Rectal smooth muscle tissue (tissue), 1 donor: ENCODE measurements at regions not wholly inside any gene's neighbourhood (a gene's known extent, or its start where the extent isn't known, plus 50 kb on each side); places are given as distances from the start of the nearest gene placed in this dataset.

Source experiments
- H3K27ac ChIP-seq: one replicate; pipeline ENCODE4 v1.7.0; 2013; ENCODE audit warnings: low read depth, low read length, inconsistent platforms
- H3K27me3 ChIP-seq: one replicate; pipeline ENCODE4 v1.7.0; 2013; ENCODE audit warnings: low read length; ENCODE audit not compliant: control insufficient read depth, insufficient read depth
- H3K36me3 ChIP-seq: one replicate; pipeline ENCODE4 v1.7.0; 2013; ENCODE audit warnings: low read length; ENCODE audit not compliant: control insufficient read depth, insufficient read depth
- H3K4me1 ChIP-seq: one replicate; pipeline ENCODE4 v1.7.0; 2013; ENCODE audit warnings: low read length; ENCODE audit not compliant: control insufficient read depth, insufficient read depth
- H3K4me3 ChIP-seq: one replicate; pipeline ENCODE4 v1.7.0; 2013; ENCODE audit warnings: low read length
- H3K9ac ChIP-seq: one replicate; pipeline ENCODE4 v1.7.0; 2013; ENCODE audit warnings: low read length

GRCh38 chrX:139086246-139086645 is 374.7 kb upstream of the FGF13 start:
- Histone ChIP-seq H3K36me3 (no peaks in the 10 kb centered on the region), H3K27ac (no peak overlapping the region), H3K4me1 (no peaks in the 10 kb centered on the region), H3K27me3 (no peaks in the 10 kb centered on the region), H3K4me3 (no peak overlapping the region), H3K9ac (no peak overlapping the region)

- Histone ChIP-seq H3K27me3 (no peaks in the 10 kb centered on the region), H3K36me3 (no peaks in the 10 kb centered on the region), H3K4me1 (no peaks in the 10 kb centered on the region), H3K9ac (no peak overlapping the region), H3K27ac (no peak overlapping the region), H3K4me3 (no peak overlapping the region)
Measured at GRCh38 chrX:139085404-139085803, 373.9 kb upstream of the FGF13 start.

- Histone ChIP-seq H3K4me3 (no peak overlapping the region), H3K9ac (no peak overlapping the region), H3K27ac (no peak overlapping the region), H3K27me3 (no peaks in the 10 kb centered on the region), H3K36me3 (no peaks in the 10 kb centered on the region), H3K4me1 (no peaks in the 10 kb centered on the region)
Measured at GRCh38 chrX:139083191-139083590, 371.7 kb upstream of the FGF13 start.

GRCh38 chrX:139081965-139082364 is 370.4 kb upstream of the FGF13 start:
- H3K27me3 ChIP-seq, result no peaks in the 10 kb centered on the region
- no peaks in the 10 kb centered on the region for H3K36me3 ChIP-seq
- no peak overlapping the region for H3K27ac ChIP-seq
- H3K4me3 ChIP-seq, result no peak overlapping the region
- H3K9ac ChIP-seq, result no peak overlapping the region
- H3K4me1 ChIP-seq, result no peaks in the 10 kb centered on the region

- Histone ChIP-seq H3K36me3 (no peaks in the 10 kb centered on the region), H3K4me1 (no peaks in the 10 kb centered on the region), H3K27ac (no peak overlapping the region), H3K9ac (no peak overlapping the region), H3K27me3 (no peaks in the 10 kb centered on the region), H3K4me3 (no peak overlapping the region)
Measured at GRCh38 chrX:139079789-139080188, 368.3 kb upstream of the FGF13 start.

GRCh38 chrX:139078761-139079280 is 367.3 kb upstream of the FGF13 start:
- Histone ChIP-seq H3K9ac (no peak overlapping the region), H3K4me1 (no peaks in the 10 kb centered on the region), H3K27me3 (no peaks in the 10 kb centered on the region), H3K4me3 (no peak overlapping the region), H3K27ac (no peak overlapping the region), H3K36me3 (no peaks in the 10 kb centered on the region)

GRCh38 chrX:139078342-139078741 is 366.8 kb upstream of the FGF13 start:
- Histone ChIP-seq H3K9ac (no peak overlapping the region), H3K4me1 (no peaks in the 10 kb centered on the region), H3K4me3 (no peak overlapping the region), H3K36me3 (no peaks in the 10 kb centered on the region), H3K27ac (no peak overlapping the region), H3K27me3 (no peaks in the 10 kb centered on the region)

- Histone ChIP-seq H3K4me3 (no peak overlapping the region), H3K36me3 (no peaks in the 10 kb centered on the region), H3K9ac (no peak overlapping the region), H3K27me3 (no peaks in the 10 kb centered on the region), H3K27ac (no peak overlapping the region), H3K4me1 (no peaks in the 10 kb centered on the region)
Measured at GRCh38 chrX:139077281-139078250, 366.0 kb upstream of the FGF13 start.

GRCh38 chrX:139063364-139063763 is 351.8 kb upstream of the FGF13 start:
- H3K4me1 ChIP-seq, result no peaks in the 10 kb centered on the region
- no peaks in the 10 kb centered on the region for H3K36me3 ChIP-seq
- H3K4me3 ChIP-seq, result no peak overlapping the region
- no peaks in the 10 kb centered on the region for H3K27me3 ChIP-seq
- no peak overlapping the region for H3K9ac ChIP-seq
- no peak overlapping the region for H3K27ac ChIP-seq

GRCh38 chrX:139058831-139059495 is 347.4 kb upstream of the FGF13 start:
- Histone ChIP-seq H3K4me1 (no peaks in the 10 kb centered on the region), H3K4me3 (no peak overlapping the region), H3K9ac (no peak overlapping the region), H3K27ac (no peak overlapping the region), H3K27me3 (no peaks in the 10 kb centered on the region), H3K36me3 (no peaks in the 10 kb centered on the region)

GRCh38 chrX:139052461-139052860 is 340.9 kb upstream of the FGF13 start:
- H3K27ac ChIP-seq, result no peak overlapping the region
- H3K4me3 ChIP-seq, result no peak overlapping the region
- no peak overlapping the region for H3K9ac ChIP-seq
- H3K4me1 ChIP-seq, result no peaks in the 10 kb centered on the region
- H3K27me3 ChIP-seq, result no peaks in the 10 kb centered on the region
- H3K36me3 ChIP-seq, result no peaks in the 10 kb centered on the region

- H3K27ac ChIP-seq, result no peak overlapping the region
Measured at GRCh38 chrX:139049465-139049864, 337.9 kb upstream of the FGF13 start.

More at GRCh38 chrX:139049465-139049864, 337.9 kb upstream of the FGF13 start:
- no peaks in the 10 kb centered on the region for H3K27me3 ChIP-seq
- no peak overlapping the region for H3K9ac ChIP-seq
- H3K36me3 ChIP-seq, result no peaks in the 10 kb centered on the region
- H3K4me3 ChIP-seq, result no peak overlapping the region
- no peaks in the 10 kb centered on the region for H3K4me1 ChIP-seq
